RWPE2 (cell line): ENCODE measurements at regions not wholly inside any gene's neighbourhood (a gene's known extent, or its start where the extent isn't known, plus 50 kb on each side); places are given as distances from the start of the nearest gene placed in this dataset.

Source experiments
- ATAC-seq: fragments of 200-7000 bp; cut with Tn5 transposase; 3 replicates; pipeline ENCODE4 v1.9.1; 2021; ENCODE audit warnings: low read depth
- DNase-seq: peaks from one replicate; pipeline ENCODE4 v3.0.0-alpha.2; 2020; ENCODE audit warnings: low spot score
- H3K27ac ChIP-seq: fragments of 450-650 bp; 2 replicates; pipeline ENCODE4 v1.5.1; 2017; ENCODE audit warnings: mild to moderate bottlenecking; ENCODE audit not compliant: poor library complexity, severe bottlenecking
- H3K27me3 ChIP-seq: fragments of 250-450 bp; sonication (Bioruptor Pico); 2 replicates; pipeline ENCODE4 v1.5.1; 2021; ENCODE audit warnings: mild to moderate bottlenecking, moderate library complexity; ENCODE audit not compliant: insufficient read depth, poor library complexity, severe bottlenecking
- H3K36me3 ChIP-seq: fragments of 250-450 bp; sonication (Bioruptor Pico); 2 replicates; pipeline ENCODE4 v1.5.1; 2020; ENCODE audit warnings: low read depth, mild to moderate bottlenecking, moderate library complexity
- H3K4me1 ChIP-seq: fragments of 250-450 bp; sonication (Bioruptor Pico); 2 replicates; pipeline ENCODE4 v1.5.1; 2021; ENCODE audit warnings: mild to moderate bottlenecking, moderate library complexity; ENCODE audit not compliant: insufficient read depth, poor library complexity, severe bottlenecking
- H3K4me3 ChIP-seq: fragments of 250-450 bp; sonication (Bioruptor Pico); 2 replicates; pipeline ENCODE4 v1.5.1; 2021; ENCODE audit warnings: mild to moderate bottlenecking, moderate library complexity; ENCODE audit not compliant: severe bottlenecking
- H3K9me3 ChIP-seq: fragments of 250-450 bp; sonication (Bioruptor Pico); 2 replicates; pipeline ENCODE4 v1.5.1; 2021; ENCODE audit warnings: mild to moderate bottlenecking, moderate library complexity; ENCODE audit not compliant: severe bottlenecking
- TF ChIP-seq, protein P1 (sequence below): fragments of 450-650 bp; IDR thresholded peaks from one replicate; pipeline ENCODE4 v1.5.1; 2017; ENCODE audit warnings: mild to moderate bottlenecking, moderate library complexity; ENCODE audit not compliant: poor library complexity, severe bottlenecking

DNA sequence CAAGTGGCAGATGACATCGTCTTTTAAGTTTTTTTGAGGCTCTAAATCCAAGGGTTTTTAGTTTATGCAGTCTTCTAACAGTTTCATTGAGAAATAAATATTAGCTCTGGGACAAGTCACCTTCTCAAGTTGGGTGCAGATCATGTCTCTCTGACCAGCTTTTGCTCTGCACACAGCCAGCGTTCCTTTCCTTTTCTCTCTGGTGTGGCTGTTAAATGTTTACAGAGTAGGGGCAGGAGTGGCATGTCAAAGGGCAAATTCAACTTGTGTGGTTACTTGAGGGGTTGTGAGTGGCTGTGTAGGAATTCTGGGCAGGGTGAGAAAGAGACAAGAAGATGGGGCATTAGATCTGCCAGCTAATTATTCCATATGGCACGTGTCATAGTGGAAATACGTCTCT, 187.5 kb upstream of the HMHB1 start:
- no peaks in the 10 kb centered on the region for H3K36me3 ChIP-seq
- no peak overlapping the region for H3K4me3 ChIP-seq
- TF ChIP-seq, protein P1, sequence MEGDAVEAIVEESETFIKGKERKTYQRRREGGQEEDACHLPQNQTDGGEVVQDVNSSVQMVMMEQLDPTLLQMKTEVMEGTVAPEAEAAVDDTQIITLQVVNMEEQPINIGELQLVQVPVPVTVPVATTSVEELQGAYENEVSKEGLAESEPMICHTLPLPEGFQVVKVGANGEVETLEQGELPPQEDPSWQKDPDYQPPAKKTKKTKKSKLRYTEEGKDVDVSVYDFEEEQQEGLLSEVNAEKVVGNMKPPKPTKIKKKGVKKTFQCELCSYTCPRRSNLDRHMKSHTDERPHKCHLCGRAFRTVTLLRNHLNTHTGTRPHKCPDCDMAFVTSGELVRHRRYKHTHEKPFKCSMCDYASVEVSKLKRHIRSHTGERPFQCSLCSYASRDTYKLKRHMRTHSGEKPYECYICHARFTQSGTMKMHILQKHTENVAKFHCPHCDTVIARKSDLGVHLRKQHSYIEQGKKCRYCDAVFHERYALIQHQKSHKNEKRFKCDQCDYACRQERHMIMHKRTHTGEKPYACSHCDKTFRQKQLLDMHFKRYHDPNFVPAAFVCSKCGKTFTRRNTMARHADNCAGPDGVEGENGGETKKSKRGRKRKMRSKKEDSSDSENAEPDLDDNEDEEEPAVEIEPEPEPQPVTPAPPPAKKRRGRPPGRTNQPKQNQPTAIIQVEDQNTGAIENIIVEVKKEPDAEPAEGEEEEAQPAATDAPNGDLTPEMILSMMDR = no peak
- DNase-seq (no peak), ATAC-seq (no peak)
- peaks cover under 1% of the 10 kb centered on the region for H3K4me1 ChIP-seq
- no peaks in the 10 kb centered on the region for H3K9me3 ChIP-seq
- no peaks in the 10 kb centered on the region for H3K27me3 ChIP-seq
- H3K27ac ChIP-seq = no peak overlapping the region

DNA sequence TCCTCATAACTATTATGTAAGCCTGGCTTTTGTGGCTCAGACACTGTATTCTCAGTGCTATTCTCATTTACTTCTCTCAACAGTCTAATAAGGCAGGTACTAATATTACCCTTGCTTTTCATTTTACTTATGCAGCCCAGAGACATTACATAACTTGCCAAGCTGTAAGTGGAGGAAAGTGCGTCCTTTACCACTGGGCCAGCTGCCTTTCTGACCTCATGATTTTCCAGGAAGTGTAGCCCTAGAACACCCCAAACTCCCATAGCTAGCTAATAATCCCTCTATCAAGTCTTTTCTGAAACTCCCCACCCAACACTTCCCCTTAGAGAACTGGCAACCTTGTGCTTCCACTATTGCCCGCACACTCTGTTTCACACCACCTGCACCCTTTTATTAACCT, 192.9 kb upstream of the HMHB1 start:
- ATAC-seq (no peak), DNase-seq (no peak)
- Histone ChIP-seq H3K27me3 (no peaks in the 10 kb centered on the region), H3K4me1 (no peaks in the 10 kb centered on the region), H3K36me3 (no peaks in the 10 kb centered on the region), H3K4me3 (no peak overlapping the region), H3K27ac (no peak overlapping the region), H3K9me3 (no peaks in the 10 kb centered on the region)
- TF ChIP-seq, protein P1 = no peak

DNA sequence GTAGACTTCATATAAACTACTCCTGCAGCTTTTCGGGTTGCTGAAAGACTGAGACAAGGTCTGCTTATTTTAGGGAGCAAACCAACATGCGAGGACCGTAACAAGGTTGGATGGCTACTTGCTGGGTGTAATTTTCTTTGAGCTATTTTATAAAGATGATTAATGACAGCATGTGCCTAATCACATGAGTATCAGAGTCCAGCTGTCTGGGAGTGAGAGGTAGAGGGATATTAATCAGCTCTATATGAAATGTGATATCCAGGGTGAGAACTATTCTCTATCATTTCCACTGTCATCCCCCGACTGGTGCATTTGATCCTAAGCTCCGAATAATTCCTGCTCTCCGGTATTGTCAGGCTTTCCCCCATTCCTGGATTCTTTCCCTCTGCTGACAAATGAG, 193.8 kb upstream of the HMHB1 start:
- H3K27me3 ChIP-seq = no peaks in the 10 kb centered on the region
- no peak for ATAC-seq
- H3K36me3 ChIP-seq = no peaks in the 10 kb centered on the region

DNA sequence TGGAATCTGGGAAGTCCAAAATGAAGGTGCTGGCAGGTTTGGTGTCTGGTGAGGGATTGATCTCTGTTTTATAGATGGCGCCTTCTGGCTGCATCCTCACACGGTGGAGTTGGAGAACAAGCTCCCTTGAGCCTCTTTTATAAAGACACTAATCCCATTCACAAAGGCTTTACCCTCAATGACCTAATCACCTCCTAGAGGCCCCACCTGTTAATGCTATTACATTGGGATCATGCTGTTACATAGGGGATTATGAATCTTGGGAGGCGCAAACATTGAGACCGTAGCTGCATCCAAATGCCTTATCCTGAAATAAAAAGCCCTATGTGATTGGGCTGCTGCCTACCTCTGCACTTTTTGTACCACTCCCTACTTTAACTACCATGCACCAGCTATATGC, 197.1 kb upstream of the HMHB1 start:
- Histone ChIP-seq H3K36me3 (no peaks in the 10 kb centered on the region), H3K4me1 (no peaks in the 10 kb centered on the region), H3K27ac (no peak overlapping the region), H3K9me3 (no peaks in the 10 kb centered on the region), H3K4me3 (no peak overlapping the region), H3K27me3 (no peaks in the 10 kb centered on the region)
- ATAC-seq (no peak), DNase-seq (no peak)
- TF ChIP-seq, protein P1 = no peak

More for the DNA sequence above, 193.8 kb upstream of the HMHB1 start:
- no peak overlapping the region for H3K4me3 ChIP-seq
- TF ChIP-seq, protein P1 = no peak
- H3K4me1 ChIP-seq = no peaks in the 10 kb centered on the region
- no peak for DNase-seq
- H3K9me3 ChIP-seq = no peaks in the 10 kb centered on the region
- no peak overlapping the region for H3K27ac ChIP-seq

DNA sequence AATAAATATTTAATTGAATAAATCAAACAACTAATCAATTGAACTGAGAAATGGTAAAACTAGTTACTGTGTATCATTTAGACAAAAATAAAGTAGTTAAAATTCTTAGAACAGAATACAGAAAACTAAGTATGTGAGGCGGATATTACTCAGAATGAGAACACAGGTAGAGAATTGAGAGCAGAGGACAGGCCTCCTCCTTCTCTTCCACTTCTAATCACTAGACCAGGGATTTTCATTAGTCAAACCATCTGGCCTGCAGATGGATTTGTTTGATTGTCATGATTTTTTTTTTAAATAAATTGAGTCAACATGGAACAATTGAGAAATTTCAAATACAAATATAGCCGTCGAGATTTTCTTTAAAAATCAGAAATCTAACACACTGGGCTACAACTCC, 198.6 kb upstream of the HMHB1 start:
- ATAC-seq (no peak), DNase-seq (no peak)
- H3K27ac ChIP-seq = no peak overlapping the region
- H3K27me3 ChIP-seq = no peaks in the 10 kb centered on the region
- H3K4me3 ChIP-seq = no peak overlapping the region
- H3K36me3 ChIP-seq = no peaks in the 10 kb centered on the region
- TF ChIP-seq, protein P1 = no peak
- no peaks in the 10 kb centered on the region for H3K9me3 ChIP-seq
- H3K4me1 ChIP-seq = no peaks in the 10 kb centered on the region
